ENCODE measurements at regions not wholly inside any gene's neighbourhood (a gene's known extent, or its start where the extent isn't known, plus 50 kb on each side); places are given as distances from the start of the nearest gene placed in this dataset.
"Not testable (repeated sequence)": the region's sequence is repeated elsewhere in the genome, so short reads cannot be mapped to it uniquely, and the experiment has no call there.

- DNase-seq, result no peak
These were observed 252.4 kb downstream of the ZIC4 start for GRCh38 chr3:147153830-147154539.

GRCh38 chr3:147152476-147152875 is 253.9 kb downstream of the ZIC4 start:
- DNase-seq, result no peak

- no peak for DNase-seq
These were observed 264.6 kb downstream of the ZIC4 start for GRCh38 chr3:147141516-147142288.

GRCh38 chr3:147139341-147139740 is 267.0 kb downstream of the ZIC4 start:
- no peak for DNase-seq

- no peak for DNase-seq
These were observed 274.2 kb downstream of the ZIC4 start for GRCh38 chr3:147132168-147132567.

- no peak for DNase-seq
These were observed 275.9 kb downstream of the ZIC4 start for GRCh38 chr3:147130461-147130860.

GRCh38 chr3:147129665-147130064 is 276.7 kb downstream of the ZIC4 start:
- DNase-seq, result no peak

GRCh38 chr3:147122350-147122749 is 284.0 kb downstream of the ZIC4 start:
- no peak for DNase-seq

- no peak for DNase-seq
These were observed 286.4 kb downstream of the ZIC4 start for GRCh38 chr3:147119989-147120388.

- no peak for DNase-seq
These were observed 287.0 kb downstream of the ZIC4 start for GRCh38 chr3:147119346-147119745.

- no peak for DNase-seq
These were observed 287.7 kb downstream of the ZIC4 start for GRCh38 chr3:147118611-147119010.

- DNase-seq, result no peak
These were observed 288.7 kb downstream of the ZIC4 start for GRCh38 chr3:147117631-147118030.

- no peak for DNase-seq
These were observed 292.9 kb downstream of the ZIC4 start for GRCh38 chr3:147113293-147114044.

- DNase-seq, result no peak
These were observed 307.3 kb downstream of the ZIC4 start for GRCh38 chr3:147099076-147099475.

- no peak for DNase-seq
These were observed 315.9 kb downstream of the ZIC4 start for GRCh38 chr3:147090461-147090860.

- no peak for DNase-seq
These were observed 317.1 kb downstream of the ZIC4 start for GRCh38 chr3:147089286-147089685.

- DNase-seq, result not testable (repeated sequence)
These were observed 346.8 kb downstream of the ZIC4 start for GRCh38 chr3:147059500-147059899.

- no peak for DNase-seq
These were observed 356.5 kb downstream of the ZIC4 start for GRCh38 chr3:147049821-147050220.

GRCh38 chr3:147049305-147049704 is 357.0 kb downstream of the ZIC4 start:
- DNase-seq, result no peak

GRCh38 chr3:147046916-147047315 is 359.4 kb downstream of the ZIC4 start:
- no peak for DNase-seq

GRCh38 chr3:147038481-147038880 is 367.9 kb downstream of the ZIC4 start:
- DNase-seq, result no peak

GRCh38 chr3:147034359-147034758 is 372.0 kb downstream of the ZIC4 start:
- DNase-seq, result no peak

- no peak for DNase-seq
These were observed 376.1 kb downstream of the ZIC4 start for GRCh38 chr3:147030274-147030673.

- DNase-seq, result no peak
These were observed 391.0 kb downstream of the ZIC4 start for GRCh38 chr3:147015334-147015733.
